Spleen (tissue), 11 donors: ENCODE measurements at regions not wholly inside any gene's neighbourhood (a gene's known extent, or its start where the extent isn't known, plus 50 kb on each side); places are given as distances from the start of the nearest gene placed in this dataset.

Source experiments
- DNase-seq: peaks from one replicate; pipeline ENCODE4 v3.0.0-alpha.2; 2020
- H3K27ac ChIP-seq, 8 donors: fragments of 200-600 bp; sonication (generic) in 7 of 8; 1 replicate in 4 of 8; 2 replicates in 4 of 8; pipeline versions ENCODE4 v1.5.0 to v1.8.0; 2016 to 2021; ENCODE audit warnings: inconsistent platforms in 4 of 8, mild to moderate bottlenecking in 4 of 8, moderate library complexity in 1 of 8
- H3K27me3 ChIP-seq, 7 donors: fragments of 200-600 bp; sonication (generic) in 6 of 7; replicated peaks in 1 of 7; 1 replicate in 4 of 7; 2 replicates in 3 of 7; pipeline versions ENCODE4 v1.5.0 to v1.8.0; 2016 to 2021; ENCODE audit warnings: inconsistent platforms in 3 of 7, mild to moderate bottlenecking in 1 of 7
- H3K36me3 ChIP-seq, 6 donors: fragments of 200-600 bp; sonication (generic) in 5 of 6; 1 replicate in 4 of 6; 2 replicates in 2 of 6; pipeline versions ENCODE4 v1.5.0 to v1.8.0; 2016 to 2021; ENCODE audit warnings: inconsistent platforms in 2 of 6
- H3K4me1 ChIP-seq, 6 donors: fragments of 200-600 bp; sonication (generic) in 5 of 6; 1 replicate in 3 of 6; 2 replicates in 3 of 6; pipeline versions ENCODE4 v1.5.0 to v1.8.0; 2016 to 2021; ENCODE audit warnings: inconsistent platforms in 3 of 6
- H3K4me3 ChIP-seq, 8 donors: fragments of 200-600 bp; sonication (generic) in 7 of 8; 1 replicate in 4 of 8; 2 replicates in 4 of 8; pipeline versions ENCODE4 v1.5.0 to v1.8.0; 2016 to 2021; ENCODE audit warnings: inconsistent platforms in 4 of 8, mild to moderate bottlenecking in 4 of 8, moderate library complexity in 2 of 8
- H3K9me3 ChIP-seq, 8 donors: fragments of 200-600 bp; sonication (generic) in 7 of 8; 1 replicate in 4 of 8; 2 replicates in 4 of 8; pipeline versions ENCODE4 v1.5.0 to v1.8.0; 2016 to 2021; ENCODE audit warnings: inconsistent platforms in 4 of 8
- POLR2A ChIP-seq, 3 donors: fragments of 450-650 bp; IDR thresholded peaks; one replicate each; pipeline ENCODE4 v1.5.1; 2017; ENCODE audit warnings: antibody characterized with exemption in 3 of 3, mild to moderate bottlenecking in 1 of 3
- POLR2AphosphoS5 ChIP-seq, 3 donors: sonication (generic); formaldehyde crosslinking; IDR thresholded peaks; one replicate each; pipeline ENCODE4 v1.5.1; 2017; ENCODE audit warnings: antibody characterized with exemption in 3 of 3
- WGBS, 5 donors: extraction: QIAGEN DNeasy Blood & Tissue Kit in 3 of 5; methylation state at CpG; one replicate each; pipeline versions ENCODE4 v1.1.5 to v1.1.7; 2013 to 2018; 5-methylcytosine and 5-hydroxymethylcytosine counted together
- intact Hi-C: fragments of 100-400 bp; cut with DNase I; formaldehyde crosslinking; loops from one replicate; pipeline ENCODE4 v1.15.0; 2023; ENCODE audit warnings: low total_unique reads
- TF ChIP-seq, protein P1 (sequence below), 11 experiments: fragments of 200-600 bp in 7 of 11; fragments of 450-650 bp in 4 of 11; sonication (generic) in 4 of 11; IDR thresholded peaks in 8 of 11; conservative IDR thresholded peaks in 3 of 11; 1 replicate in 7 of 11; 2 replicates in 4 of 11; pipeline versions ENCODE4 v1.4.0 to v1.8.0; 2016 to 2021; ENCODE audit warnings: antibody characterized with exemption in 11 of 11, inconsistent platforms in 4 of 11, mild to moderate bottlenecking in 1 of 11
- donor health status: healthy with polysubstance abuse.
- donor health status: DM: no; HTN: no; CAD: no; lungs with moderate emphysema.
- donor health status: DM: no; HTN: no; CAD: no.
- donor health status: Bipolar disorder and iron deficiency.
- donor health status: healthy.
- donor health status: DM: no; HTN: no; CAD: no.
- donor health status: DM: yes; HTN: yes; CAD: no.

DNA sequence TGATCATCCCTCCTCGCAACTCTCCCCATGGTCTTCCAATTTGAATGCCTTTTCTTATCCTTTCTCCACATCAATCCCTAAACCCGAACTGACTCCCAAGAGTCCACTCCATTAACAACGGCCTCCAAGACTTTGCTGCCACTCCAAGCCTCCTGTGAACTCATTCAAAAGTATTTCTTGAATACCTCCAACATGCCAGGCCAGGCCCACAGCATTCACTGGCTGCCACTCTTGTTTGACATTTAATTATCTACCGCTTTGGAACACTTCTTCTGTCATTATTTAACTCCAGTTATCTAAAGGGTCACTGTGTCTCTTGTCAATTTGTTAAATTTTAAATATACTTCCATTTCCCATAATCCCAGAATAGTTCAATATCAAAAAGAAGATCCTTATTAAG lies 378.9 kb downstream of the EFNA5 start:
- no peaks in the 10 kb centered on the region for H3K27me3 ChIP-seq
- WGBS, 5 donors = 85 to 96% (median 91%) methylated on average over 4 of the region's 4 CpGs
- H3K27ac ChIP-seq = no peak overlapping the region
- H3K4me3 ChIP-seq = no peak overlapping the region
- no peak for DNase-seq
- H3K9me3 ChIP-seq = no peaks in the 10 kb centered on the region
- intact Hi-C loops = no loop called here
- peaks cover 5 to 27% (median 13%) of the 10 kb centered on the region in 6 donors for H3K4me1 ChIP-seq
- no peaks in the 10 kb centered on the region for H3K36me3 ChIP-seq
- TF ChIP-seq, protein P1, sequence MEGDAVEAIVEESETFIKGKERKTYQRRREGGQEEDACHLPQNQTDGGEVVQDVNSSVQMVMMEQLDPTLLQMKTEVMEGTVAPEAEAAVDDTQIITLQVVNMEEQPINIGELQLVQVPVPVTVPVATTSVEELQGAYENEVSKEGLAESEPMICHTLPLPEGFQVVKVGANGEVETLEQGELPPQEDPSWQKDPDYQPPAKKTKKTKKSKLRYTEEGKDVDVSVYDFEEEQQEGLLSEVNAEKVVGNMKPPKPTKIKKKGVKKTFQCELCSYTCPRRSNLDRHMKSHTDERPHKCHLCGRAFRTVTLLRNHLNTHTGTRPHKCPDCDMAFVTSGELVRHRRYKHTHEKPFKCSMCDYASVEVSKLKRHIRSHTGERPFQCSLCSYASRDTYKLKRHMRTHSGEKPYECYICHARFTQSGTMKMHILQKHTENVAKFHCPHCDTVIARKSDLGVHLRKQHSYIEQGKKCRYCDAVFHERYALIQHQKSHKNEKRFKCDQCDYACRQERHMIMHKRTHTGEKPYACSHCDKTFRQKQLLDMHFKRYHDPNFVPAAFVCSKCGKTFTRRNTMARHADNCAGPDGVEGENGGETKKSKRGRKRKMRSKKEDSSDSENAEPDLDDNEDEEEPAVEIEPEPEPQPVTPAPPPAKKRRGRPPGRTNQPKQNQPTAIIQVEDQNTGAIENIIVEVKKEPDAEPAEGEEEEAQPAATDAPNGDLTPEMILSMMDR (IDR thresholded peaks at IDR 0.05 in 8 of 11, conservative IDR thresholded peaks at IDR 0.05 in 3 of 11) = no peak
- TF ChIP-seq POLR2AphosphoS5 (IDR thresholded peaks at IDR 0.05) = no peak
- TF ChIP-seq POLR2A (IDR thresholded peaks at IDR 0.05) = no peak

DNA sequence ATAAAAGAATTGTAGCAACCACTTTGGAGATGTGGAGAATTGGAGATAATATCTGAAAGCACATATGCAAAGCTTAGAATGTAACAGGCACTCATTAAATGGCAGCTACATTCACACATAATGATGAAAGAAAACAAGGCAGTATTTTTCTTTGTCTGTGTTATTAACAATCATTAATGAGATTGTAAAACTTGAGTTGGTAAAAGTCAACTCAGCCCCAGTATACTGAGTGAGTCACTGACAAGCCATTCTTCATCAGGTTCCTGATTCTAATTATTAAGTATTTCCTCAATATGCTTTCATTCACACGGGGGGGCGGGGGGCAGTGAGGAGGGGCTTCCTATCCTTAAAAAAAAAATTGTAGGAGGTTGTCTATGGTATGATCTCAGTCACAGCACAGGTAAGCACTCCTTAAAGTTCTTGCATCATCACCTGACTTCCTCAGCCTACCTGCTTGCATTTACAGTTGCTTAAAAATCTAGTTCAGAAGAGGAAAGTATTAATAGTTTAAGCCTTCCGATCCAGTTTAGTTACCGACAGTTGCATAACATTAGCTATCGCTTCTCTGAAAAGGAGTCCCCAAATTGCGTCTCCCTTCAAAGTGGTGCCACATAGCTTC lies 379.8 kb downstream of the EFNA5 start:
- 71 to 81% (median 77%) methylated on average over 6 of the region's 6 CpGs for WGBS, 5 donors
- intact Hi-C loops = no loop called here
- DNase-seq = no peak
- Histone ChIP-seq H3K4me3 (no peak overlapping the region), H3K4me1 (peaks cover 5 to 19% (median 13%) of the 10 kb centered on the region in 6 donors), H3K36me3 (no peaks in the 10 kb centered on the region), H3K9me3 (no peaks in the 10 kb centered on the region), H3K27me3 (no peaks in the 10 kb centered on the region), H3K27ac (no peak overlapping the region)
- TF ChIP-seq, protein P1 (IDR thresholded peaks at IDR 0.05 in 8 of 11, conservative IDR thresholded peaks at IDR 0.05 in 3 of 11) = no peak
- TF ChIP-seq POLR2A (IDR thresholded peaks at IDR 0.05) (no peak), POLR2AphosphoS5 (IDR thresholded peaks at IDR 0.05) (no peak)

DNA sequence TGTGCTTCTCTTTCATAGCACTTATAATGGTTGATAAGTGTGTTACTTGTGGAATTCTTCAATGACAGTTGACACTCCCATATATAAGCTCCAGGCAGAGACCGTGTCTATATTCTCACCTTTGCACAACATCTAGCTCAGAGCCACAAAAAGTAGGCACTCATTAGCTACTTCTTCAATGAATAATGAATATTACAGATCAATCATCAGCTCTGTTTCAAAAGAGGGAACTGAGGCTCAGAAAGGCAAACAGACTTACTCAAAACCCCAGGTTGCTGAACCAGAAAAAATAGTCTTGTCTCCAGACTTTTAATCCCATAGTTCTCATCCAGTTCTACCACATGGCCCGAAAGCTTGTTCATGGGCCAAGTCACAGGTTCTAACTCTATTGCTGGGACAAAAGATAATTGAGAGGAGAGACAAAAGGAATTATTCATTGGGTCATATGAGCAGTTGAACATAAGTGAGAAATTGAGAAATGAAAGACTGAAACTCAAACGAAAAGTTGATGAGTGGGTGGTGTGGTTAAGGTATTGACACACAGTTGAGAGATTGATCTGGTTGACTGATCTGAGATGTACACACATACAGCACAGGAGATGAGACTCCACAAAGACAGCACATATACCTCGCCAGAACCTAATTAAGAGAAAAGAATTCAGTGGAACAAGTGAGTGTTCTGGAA lies 381.6 kb downstream of the EFNA5 start:
- intact Hi-C loops = no loop called here

More for the DNA sequence above, 381.6 kb downstream of the EFNA5 start:
- no peaks in the 10 kb centered on the region for H3K27me3 ChIP-seq
- no peak overlapping the region for H3K4me3 ChIP-seq
- H3K9me3 ChIP-seq = no peaks in the 10 kb centered on the region
- no peaks in the 10 kb centered on the region for H3K36me3 ChIP-seq
- 65 to 72% (median 69%) methylated on average over 4 of the region's 4 CpGs for WGBS, 5 donors
- DNase-seq = no peak
- no peak overlapping the region for H3K27ac ChIP-seq
- TF ChIP-seq, protein P1 (IDR thresholded peaks at IDR 0.05 in 8 of 11, conservative IDR thresholded peaks at IDR 0.05 in 3 of 11) = no peak
- TF ChIP-seq POLR2A (IDR thresholded peaks at IDR 0.05) = no peak
- TF ChIP-seq POLR2AphosphoS5 (IDR thresholded peaks at IDR 0.05) = no peak
- peaks cover 1 to 9% (median 7%) of the 10 kb centered on the region in 6 donors for H3K4me1 ChIP-seq
